ENCODE measurements at regions not wholly inside any gene's neighbourhood (a gene's known extent, or its start where the extent isn't known, plus 50 kb on each side); places are given as distances from the start of the nearest gene placed in this dataset.

- Histone ChIP-seq H3K27ac (ENCODE audit: low read depth in 1 of 2, low read length in 2 of 2) (no peak overlapping the region), H4K20me1 (ENCODE audit: insufficient read depth, low read length) (no peaks in the 10 kb centered on the region), H3K4me3 (replicated peaks in 1 of 3; ENCODE audit: low read depth in 2 of 3, low read length in 3 of 3) (no peak overlapping the region), H3K36me3 (replicated peaks in 1 of 2; ENCODE audit: control insufficient read depth in 1 of 2, insufficient read depth in 2 of 2, low read length in 2 of 2) (no peaks in the 10 kb centered on the region), H3K4me2 (replicated peaks; ENCODE audit: extremely low read depth, low read length, poor library complexity, severe bottlenecking) (no peak overlapping the region), H3K9ac (ENCODE audit: insufficient read depth, low read length, poor library complexity, severe bottlenecking) (no peak overlapping the region), H3K4me1 (ENCODE audit: control insufficient read depth in 1 of 2, insufficient read depth in 2 of 2, low read length in 2 of 2) (no peaks in the 10 kb centered on the region), H2AFZ (ENCODE audit: insufficient read depth, low read depth, low read length, poor library complexity, severe bottlenecking) (no peak overlapping the region), H3K27me3 (ENCODE audit: control insufficient read depth in 2 of 2, insufficient read depth in 2 of 2, low read length in 2 of 2) (no peaks in the 10 kb centered on the region), H3K9me3 (replicated peaks in 1 of 2; ENCODE audit: control insufficient read depth in 1 of 2, insufficient read depth in 1 of 2, low read length in 2 of 2) (peaks cover 0 to 4% of the 10 kb centered on the region in 2 donors), H3K79me2 (ENCODE audit: insufficient read depth, low read length) (no peaks in the 10 kb centered on the region)
- Mint-ChIP-seq H3K27me3 (ENCODE audit: low read depth in 3 of 3) (peaks cover 0 to 1% (median 0%) of the 10 kb centered on the region in 3 donors), H3K9me3 (peaks cover 0 to 4% (median 0%) of the 10 kb centered on the region in 7 donors), H3K4me3 (no peak overlapping the region), H3K4me1 (no peaks in the 10 kb centered on the region), H3K27ac (no peak overlapping the region), H3K36me3 (no peaks in the 10 kb centered on the region)
- TF ChIP-seq CTCF (IDR thresholded peaks at IDR 0.05), result no peak
- WGBS (ENCODE audit: insufficient coverage), result no CpG with 5 or more reads among the region's 4 CpGs
- intact Hi-C loops (cut with micrococcal nuclease), result no loop called here
- no peak for DNase-seq
These were observed 1592.9 kb upstream of the TENM3 start for GRCh38 chr4:180650273-180650672.

DNA sequence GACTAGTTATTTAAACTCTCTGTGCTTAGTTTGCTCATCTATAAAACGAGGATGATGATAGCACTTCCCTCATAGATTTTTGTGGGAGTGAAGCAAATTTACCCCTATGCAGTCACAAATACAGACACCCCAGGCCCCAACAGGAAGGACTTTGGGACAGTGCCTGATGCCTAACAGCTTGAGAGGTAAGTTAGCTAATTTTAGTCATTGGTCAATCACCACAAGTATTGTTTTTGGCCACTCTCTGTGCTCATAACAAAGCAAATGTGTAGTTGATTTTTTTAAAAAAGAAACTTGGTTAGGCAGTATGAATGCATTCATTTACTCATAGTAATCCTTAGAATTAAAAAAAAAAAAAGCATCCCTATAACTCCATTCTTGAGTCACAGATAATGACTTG is 1590.7 kb upstream of the TENM3 start:
- no peak overlapping the region for H3K4me2 ChIP-seq (replicated peaks; ENCODE audit: extremely low read depth, low read length, poor library complexity, severe bottlenecking)
- peaks cover 0 to 2% (median 1%) of the 10 kb centered on the region in 3 donors for H3K27me3 Mint-ChIP-seq (ENCODE audit: low read depth in 3 of 3)

More for the DNA sequence above, 1590.7 kb upstream of the TENM3 start:
- H3K4me1 Mint-ChIP-seq, result no peaks in the 10 kb centered on the region
- no CpG with 5 or more reads among the region's 1 CpG for WGBS (ENCODE audit: insufficient coverage)
- H2AFZ ChIP-seq (ENCODE audit: insufficient read depth, low read depth, low read length, poor library complexity, severe bottlenecking), result no peak overlapping the region
- peaks cover 0 to 4% of the 10 kb centered on the region in 2 donors for H3K9me3 ChIP-seq (replicated peaks in 1 of 2; ENCODE audit: control insufficient read depth in 1 of 2, insufficient read depth in 1 of 2, low read length in 2 of 2)
- no peaks in the 10 kb centered on the region for H3K27me3 ChIP-seq (ENCODE audit: control insufficient read depth in 2 of 2, insufficient read depth in 2 of 2, low read length in 2 of 2)
- no peaks in the 10 kb centered on the region for H3K36me3 Mint-ChIP-seq
- H3K4me1 ChIP-seq (ENCODE audit: control insufficient read depth in 1 of 2, insufficient read depth in 2 of 2, low read length in 2 of 2), result no peaks in the 10 kb centered on the region
- no peak for DNase-seq
- no peak overlapping the region for H3K27ac Mint-ChIP-seq
- H3K36me3 ChIP-seq (replicated peaks in 1 of 2; ENCODE audit: control insufficient read depth in 1 of 2, insufficient read depth in 2 of 2, low read length in 2 of 2), result no peaks in the 10 kb centered on the region
- no peak overlapping the region for H3K27ac ChIP-seq (ENCODE audit: low read depth in 1 of 2, low read length in 2 of 2)
- intact Hi-C loops (cut with micrococcal nuclease), result no loop called here
- no peaks in the 10 kb centered on the region for H4K20me1 ChIP-seq (ENCODE audit: insufficient read depth, low read length)
- H3K9me3 Mint-ChIP-seq, result peaks cover 0 to 4% (median 0%) of the 10 kb centered on the region in 7 donors
- H3K4me3 Mint-ChIP-seq, result no peak overlapping the region
- H3K4me3 ChIP-seq (replicated peaks in 1 of 3; ENCODE audit: low read depth in 2 of 3, low read length in 3 of 3), result no peak overlapping the region
- no peak for TF ChIP-seq CTCF (IDR thresholded peaks at IDR 0.05)
- no peak overlapping the region for H3K9ac ChIP-seq (ENCODE audit: insufficient read depth, low read length, poor library complexity, severe bottlenecking)
- H3K79me2 ChIP-seq (ENCODE audit: insufficient read depth, low read length), result no peaks in the 10 kb centered on the region

Measured in CD14-positive monocyte (primary cell).